K562 (cell line): ENCODE measurements at regions not wholly inside any gene's neighbourhood (a gene's known extent, or its start where the extent isn't known, plus 50 kb on each side); places are given as distances from the start of the nearest gene placed in this dataset.

Source experiments
- ATAC-seq: fragments of 200-7000 bp; cut with Tn5 transposase; 3 replicates; pipeline ENCODE4 v1.9.1; 2020; ENCODE audit warnings: moderate library complexity
- BruUV-seq: library from RNA; stranded (reverse); fragments of 400-500 nt; replicated peaks from 2 replicates; lab custom pipeline; 2021; lab: Mats Ljungman, UMichigan
- CTCF ChIA-PET: fragments of 300-600 bp; formaldehyde crosslinking; extraction: SDS; loops from one replicate; lab custom pipeline; 2021; ENCODE audit warnings: low intra/inter-chr PET ratio; lab: Yijun Ruan, JAX
- POLR2A ChIA-PET: fragments of 300-600, 350-650 bp; sonication (Branson Sonifier 250); formaldehyde crosslinking; extraction: SDS; loops from one replicate; lab custom pipeline; 2021; ENCODE audit warnings: antibody characterized with exemption, inconsistent platforms; lab: Yijun Ruan, JAX
- DNase-seq, 4 experiments: peaks; one replicate each; pipeline versions ENCODE4 v3.0.0 to v3.0.0-alpha.2; 2011 to 2018; ENCODE audit warnings: low spot score in 3 of 4, mixed read lengths in 3 of 4; ENCODE audit errors: extremely low read depth in 1 of 4
- FAIRE-seq: peaks from 2 replicates; lab custom pipeline; 2011; peaks lifted over from hg19 to GRCh38; lab: Jason Lieb, UNC
- H2AFZ ChIP-seq: 2 replicates; pipeline ENCODE4 v1.6.0; 2011; ENCODE audit warnings: low read depth, low read length, control low read depth, inconsistent platforms
- H3K27ac ChIP-seq: fragments of 200-600 bp; 3 replicates; pipeline ENCODE4 v1.8.0; 2011; ENCODE audit warnings: low read depth, mild to moderate bottlenecking, control low read depth, inconsistent platforms, low read length, moderate library complexity, mixed read lengths; ENCODE audit errors: extremely low read depth
- H3K27me3 ChIP-seq, 2 experiments: fragments of 300-600 bp in 1 of 2; 2 replicates in 1 of 2; 3 replicates in 1 of 2; pipeline versions ENCODE4 v1.6.0 to v1.8.0; 2011; ENCODE audit warnings: inconsistent platforms in 2 of 2, low read length in 2 of 2, mild to moderate bottlenecking in 1 of 2, mixed read lengths in 1 of 2, moderate library complexity in 1 of 2; ENCODE audit not compliant: control insufficient read depth in 2 of 2, insufficient read depth in 2 of 2
- H3K36me3 ChIP-seq: fragments of 300-600 bp; 3 replicates; pipeline ENCODE4 v1.8.0; 2011; ENCODE audit warnings: mild to moderate bottlenecking, low read length, inconsistent platforms; ENCODE audit not compliant: control insufficient read depth, insufficient read depth
- H3K4me1 ChIP-seq, 2 experiments: fragments of 200-600 bp in 1 of 2; replicated peaks in 1 of 2; 2 replicates in 1 of 2; 3 replicates in 1 of 2; pipeline versions ENCODE4 v1.5.1 to v1.8.0; 2011; ENCODE audit warnings: inconsistent platforms in 2 of 2, low read length in 2 of 2, mild to moderate bottlenecking in 1 of 2, mixed read lengths in 1 of 2, moderate library complexity in 1 of 2; ENCODE audit not compliant: control insufficient read depth in 2 of 2, insufficient read depth in 2 of 2
- H3K4me2 ChIP-seq: 2 replicates; pipeline ENCODE4 v1.6.1; 2011; ENCODE audit warnings: low read length, control low read depth, inconsistent platforms, mixed read lengths; ENCODE audit not compliant: insufficient read depth
- H3K4me3 ChIP-seq: fragments of 200-600 bp; sonication (generic), shearing (Covaris generic); 2 replicates; pipeline ENCODE4 v1.5.1; 2016; ENCODE audit warnings: control low read depth, inconsistent platforms
- H3K79me2 ChIP-seq: fragments of 200-600 bp; 3 replicates; pipeline ENCODE4 v1.8.0; 2011; ENCODE audit warnings: low read length, inconsistent platforms; ENCODE audit not compliant: control insufficient read depth, insufficient read depth
- H3K9ac ChIP-seq, 2 experiments: 2 replicates each; pipeline versions ENCODE4 v1.6.0 to v1.6.1; 2011; ENCODE audit warnings: low read depth in 2 of 2, low read length in 2 of 2, control low read depth in 1 of 2, inconsistent platforms in 1 of 2, mild to moderate bottlenecking in 1 of 2, mixed read lengths in 1 of 2; ENCODE audit not compliant: insufficient read depth in 1 of 2
- H3K9me1 ChIP-seq: one replicate; pipeline ENCODE4 v1.6.0; 2011; ENCODE audit warnings: inconsistent platforms, mild to moderate bottlenecking, low read length, moderate library complexity; ENCODE audit not compliant: control insufficient read depth, insufficient read depth
- H3K9me3 ChIP-seq: replicated peaks from 2 replicates; pipeline ENCODE4 v1.5.1; 2011; ENCODE audit warnings: low read depth, low read length, inconsistent platforms; ENCODE audit not compliant: control insufficient read depth, insufficient read depth
- H4K20me1 ChIP-seq: replicated peaks from 2 replicates; pipeline ENCODE4 v1.6.1; 2011; ENCODE audit warnings: low read length, inconsistent platforms, mixed read lengths; ENCODE audit not compliant: control insufficient read depth, insufficient read depth
- ATF6 ChIP-seq: sonication (generic); formaldehyde crosslinking; IDR thresholded peaks from 2 replicates; pipeline ENCODE4 v1.4.0; 2020; ENCODE audit warnings: mild to moderate bottlenecking, missing genetic modification reagents
- BDP1 ChIP-seq: IDR thresholded peaks from 3 replicates; pipeline ENCODE4 v1.6.1; 2011; ENCODE audit not compliant: insufficient read length, insufficient read depth
- BHLHE40 ChIP-seq: IDR thresholded peaks from 2 replicates; pipeline ENCODE4 v1.6.1; 2011; ENCODE audit warnings: low read length, improper control_type of control experiment
- CGGBP1 ChIP-seq: fragments of 250-450 bp; sonication (Bioruptor Pico); IDR thresholded peaks from 2 replicates; pipeline ENCODE4 v1.9.0; 2021; ENCODE audit warnings: mild to moderate bottlenecking
- CSDE1 ChIP-seq, 2 experiments: fragments of 450-650 bp; IDR thresholded peaks; 2 replicates each; pipeline ENCODE4 v1.6.1; 2016; ENCODE audit warnings: mild to moderate bottlenecking in 1 of 2
- DPF2 ChIP-seq: fragments of 450-650 bp; IDR thresholded peaks from 2 replicates; pipeline ENCODE4 v1.6.1; 2016
- KLF1 ChIP-seq: fragments of 450-650 bp; IDR thresholded peaks from 2 replicates; pipeline ENCODE4 v1.6.1; 2016; ENCODE audit warnings: missing genetic modification characterization, missing compliant biosample characterization
- MAX ChIP-seq: sonication (generic); formaldehyde crosslinking; IDR thresholded peaks from 2 replicates; pipeline ENCODE4 v1.9.0; 2022; ENCODE audit warnings: mild to moderate bottlenecking, missing genetic modification reagents
- NFRKB ChIP-seq: fragments of 450-650 bp; IDR thresholded peaks from 2 replicates; pipeline ENCODE4 v1.6.1; 2016; ENCODE audit warnings: low read depth
- PHF21A ChIP-seq: fragments of 450-650 bp; IDR thresholded peaks from 2 replicates; pipeline ENCODE4 v1.6.1; 2017; ENCODE audit warnings: low read depth, borderline replicate concordance
- PTRF ChIP-seq: fragments of 450-650 bp; IDR thresholded peaks from 2 replicates; pipeline ENCODE4 v1.6.1; 2016; ENCODE audit warnings: mild to moderate bottlenecking, missing genetic modification characterization, missing compliant biosample characterization
- SNRNP70 ChIP-seq: fragments of 200-400 bp; formaldehyde crosslinking; optimal IDR thresholded peaks from 2 replicates; pipeline ENCODE3; 2017; ENCODE audit warnings: low read depth, low read length
- TFE3 ChIP-seq: fragments of 450-650 bp; formaldehyde crosslinking; IDR thresholded peaks from 2 replicates; pipeline ENCODE4 v1.4.0; 2020; ENCODE audit warnings: mild to moderate bottlenecking, mixed read lengths
- TRIM24 ChIP-seq, 2 experiments: fragments of 450-650 bp; IDR thresholded peaks; 2 replicates each; pipeline ENCODE4 v1.6.1; 2016
- YY1 ChIP-seq, 3 experiments: IDR thresholded peaks; 2 replicates each; pipeline ENCODE4 v1.6.1; 2011; ENCODE audit warnings: low read length in 2 of 3, mild to moderate bottlenecking in 2 of 3, moderate library complexity in 2 of 3, borderline replicate concordance in 1 of 3, control low read depth in 1 of 3, low read depth in 1 of 3; ENCODE audit not compliant: insufficient read depth in 3 of 3, insufficient replicate concordance in 2 of 3, control insufficient read depth in 1 of 3, insufficient read length in 1 of 3; ENCODE audit errors: extremely low read depth in 1 of 3
- ZFP30 ChIP-seq: fragments of 250-450 bp; sonication (Bioruptor Pico); IDR thresholded peaks from 2 replicates; pipeline ENCODE4 v1.8.0; 2022; ENCODE audit warnings: moderate library complexity, mild to moderate bottlenecking, inconsistent platforms, borderline replicate concordance
- ZNF436 ChIP-seq: fragments of 250-450, 450-650 bp; sonication (Bioruptor Pico); formaldehyde crosslinking; IDR thresholded peaks from 2 replicates; pipeline ENCODE4 v1.7.0; 2020; ENCODE audit warnings: mild to moderate bottlenecking
- ZNF740 ChIP-seq, 3 experiments: fragments of 200-800 bp in 1 of 3; sonication (Bioruptor generic) in 1 of 3; sonication (generic) in 1 of 3; formaldehyde crosslinking in 1 of 3; IDR thresholded peaks; 2 replicates each; pipeline versions ENCODE4 v1.6.1 to v1.8.0; 2016 to 2022; ENCODE audit warnings: mild to moderate bottlenecking in 2 of 3, missing compliant biosample characterization in 2 of 3, missing genetic modification characterization in 2 of 3, missing genetic modification reagents in 1 of 3
- ZNF780A ChIP-seq: fragments of 250-450 bp; sonication (Bioruptor Pico); IDR thresholded peaks from 2 replicates; pipeline ENCODE4 v1.5.0; 2021; ENCODE audit warnings: mild to moderate bottlenecking
- WGBS: fragments of 100-300 bp; shearing (Covaris generic); methylation state at CpG from one replicate; pipeline ENCODE4 v1.1.6; 2016; ENCODE audit warnings: low coverage, mixed read lengths; ENCODE audit not compliant: insufficient coverage; ENCODE audit errors: missing lambda C conversion rate; 5-methylcytosine and 5-hydroxymethylcytosine counted together
- in situ Hi-C: fragments of 300-500 bp; cut with MboI; formaldehyde crosslinking; loops from 4 replicates; pipeline ENCODE4 v1.15.0; 2018; ENCODE audit warnings: inconsistent platforms, mixed read lengths
- intact Hi-C: fragments of 100-400 bp; cut with micrococcal nuclease; formaldehyde crosslinking; loops from 2 replicates; pipeline ENCODE4 v1.14.2; 2022

- no peak for DNase-seq
- H3K4me3 ChIP-seq, result no peak overlapping the region
- POLR2A ChIA-PET, result no interaction called here
- in situ Hi-C loops, result no loop called here
- no peak for FAIRE-seq
- H3K79me2 ChIP-seq, result no peaks in the 10 kb centered on the region
- 0% methylated on average over 3 of the region's 3 CpGs for WGBS
- no peak for ATAC-seq
- intact Hi-C loops, result no loop called here
- no peak overlapping the region for H3K9ac ChIP-seq
- no peak overlapping the region for H3K27ac ChIP-seq
- no peaks in the 10 kb centered on the region for H4K20me1 ChIP-seq
- no peaks in the 10 kb centered on the region for H3K4me1 ChIP-seq
- no TSS peak for BruUV-seq
- H3K27me3 ChIP-seq, result no peaks in the 10 kb centered on the region
- no peak overlapping the region for H2AFZ ChIP-seq
- H3K9me3 ChIP-seq, result no peaks in the 10 kb centered on the region
- H3K36me3 ChIP-seq, result no peaks in the 10 kb centered on the region
- no peaks in the 10 kb centered on the region for H3K9me1 ChIP-seq
- no peak overlapping the region for H3K4me2 ChIP-seq
- TF ChIP-seq ATF6 (CRISPR knock-in tag), result no peak
- no peak for TF ChIP-seq ZFP30
- TF ChIP-seq DPF2, result no peak
- no peak for TF ChIP-seq NFRKB
- TF ChIP-seq ZNF780A (CRISPR knock-in tag), result no peak
- no peak for TF ChIP-seq TFE3
- no peak for TF ChIP-seq BDP1
- no peak for TF ChIP-seq MAX (CRISPR knock-in tag)
- no peak for TF ChIP-seq ZNF436 (CRISPR knock-in tag)
- no peak for TF ChIP-seq KLF1
- no peak for TF ChIP-seq YY1 (IDR thresholded peaks at IDR 0.05; ENCODE audit: borderline replicate concordance in 1 of 3, control insufficient read depth in 1 of 3, extremely low read depth in 1 of 3, insufficient read depth in 3 of 3, insufficient read length in 1 of 3, insufficient replicate concordance in 2 of 3, low read depth in 1 of 3, low read length in 2 of 3)
- no peak for TF ChIP-seq ZNF740 (CRISPR knock-in tag; IDR thresholded peaks at IDR 0.05)
- TF ChIP-seq ZNF740 (tag; IDR thresholded peaks at IDR 0.05), result no peak
- no peak for TF ChIP-seq TRIM24 (IDR thresholded peaks at IDR 0.05)
- no peak for TF ChIP-seq CGGBP1 (CRISPR knock-in tag)
- TF ChIP-seq BHLHE40, result no peak
- TF ChIP-seq SNRNP70, result no peak
- no peak for TF ChIP-seq PHF21A
- no peak for TF ChIP-seq CSDE1 (IDR thresholded peaks at IDR 0.05)
- TF ChIP-seq PTRF (tag), result no peak
- CTCF ChIA-PET, result no interaction called here
These were observed 196.9 kb downstream of the TTLL7 start for GRCh38 chr1:83802023-83802422.
